HEK293T (cell line): ENCODE measurements at regions not wholly inside any gene's neighbourhood (a gene's known extent, or its start where the extent isn't known, plus 50 kb on each side); places are given as distances from the start of the nearest gene placed in this dataset.

ENCODE experiments used
- CTCF ChIA-PET: fragments of 350-600 bp; formaldehyde crosslinking; extraction: SDS; loops from one replicate; lab custom pipeline; 2021; ENCODE audit warnings: antibody characterized with exemption, inconsistent platforms; lab: Yijun Ruan, JAX
- POLR2A ChIA-PET: fragments of 350-600 bp; formaldehyde crosslinking; extraction: SDS; loops from one replicate; lab custom pipeline; 2020; ENCODE audit warnings: antibody characterized with exemption, inconsistent platforms; lab: Yijun Ruan, JAX
- DNase-seq: peaks from one replicate; pipeline ENCODE4 v3.0.0; 2012; ENCODE audit warnings: mixed read lengths; ENCODE audit errors: extremely low spot score
- ARNT ChIP-seq: fragments of 450-650 bp; IDR thresholded peaks from 2 replicates; pipeline ENCODE4 v1.6.1; 2017; ENCODE audit warnings: mild to moderate bottlenecking
- BHLHE40 ChIP-seq: fragments of 450-650 bp; IDR thresholded peaks from 2 replicates; pipeline ENCODE4 v1.6.1; 2016; ENCODE audit warnings: mild to moderate bottlenecking, moderate library complexity, borderline replicate concordance
- CTBP1 ChIP-seq: fragments of 450-650 bp; IDR thresholded peaks from 2 replicates; pipeline ENCODE4 v1.6.1; 2016; ENCODE audit warnings: borderline replicate concordance
- ELF4 ChIP-seq: fragments of 450-650 bp; IDR thresholded peaks from 2 replicates; pipeline ENCODE4 v1.6.1; 2017; ENCODE audit warnings: antibody characterized with exemption
- FOXA1 ChIP-seq: fragments of 450-650 bp; IDR thresholded peaks from 2 replicates; pipeline ENCODE4 v1.6.1; 2016; ENCODE audit warnings: mild to moderate bottlenecking
- FOXK2 ChIP-seq: fragments of 450-650 bp; IDR thresholded peaks from 2 replicates; pipeline ENCODE4 v1.6.1; 2016; ENCODE audit warnings: mild to moderate bottlenecking
- FOXM1 ChIP-seq: fragments of 450-650 bp; IDR thresholded peaks from 2 replicates; pipeline ENCODE4 v1.6.1; 2017; ENCODE audit warnings: mild to moderate bottlenecking, borderline replicate concordance
- HDGF ChIP-seq: fragments of 450-650 bp; IDR thresholded peaks from 2 replicates; pipeline ENCODE4 v1.6.1; 2017; ENCODE audit warnings: antibody characterized with exemption, borderline replicate concordance
- L3MBTL2 ChIP-seq: fragments of 450-650 bp; conservative IDR thresholded peaks from 2 replicates; pipeline ENCODE4 v1.6.1; 2016; ENCODE audit warnings: mild to moderate bottlenecking
- LEF1 ChIP-seq: fragments of 450-650 bp; IDR thresholded peaks from 2 replicates; pipeline ENCODE4 v1.6.1; 2017; ENCODE audit warnings: mild to moderate bottlenecking, borderline replicate concordance
- NFRKB ChIP-seq: fragments of 450-650 bp; IDR thresholded peaks from 2 replicates; pipeline ENCODE4 v1.6.1; 2016; ENCODE audit warnings: mild to moderate bottlenecking, moderate library complexity
- PKNOX1 ChIP-seq: fragments of 450-650 bp; IDR thresholded peaks from 2 replicates; pipeline ENCODE4 v1.6.1; 2016
- SP1 ChIP-seq: fragments of 450-650 bp; IDR thresholded peaks from 2 replicates; pipeline ENCODE4 v1.6.1; 2017
- SUZ12 ChIP-seq: fragments of 450-650 bp; IDR thresholded peaks from 2 replicates; pipeline ENCODE4 v1.6.1; 2016; ENCODE audit warnings: mild to moderate bottlenecking
- TARDBP ChIP-seq: fragments of 450-650 bp; IDR thresholded peaks from 2 replicates; pipeline ENCODE4 v1.6.1; 2016
- ZNF384 ChIP-seq: fragments of 450-650 bp; IDR thresholded peaks from 2 replicates; pipeline ENCODE4 v1.6.1; 2016

DNA sequence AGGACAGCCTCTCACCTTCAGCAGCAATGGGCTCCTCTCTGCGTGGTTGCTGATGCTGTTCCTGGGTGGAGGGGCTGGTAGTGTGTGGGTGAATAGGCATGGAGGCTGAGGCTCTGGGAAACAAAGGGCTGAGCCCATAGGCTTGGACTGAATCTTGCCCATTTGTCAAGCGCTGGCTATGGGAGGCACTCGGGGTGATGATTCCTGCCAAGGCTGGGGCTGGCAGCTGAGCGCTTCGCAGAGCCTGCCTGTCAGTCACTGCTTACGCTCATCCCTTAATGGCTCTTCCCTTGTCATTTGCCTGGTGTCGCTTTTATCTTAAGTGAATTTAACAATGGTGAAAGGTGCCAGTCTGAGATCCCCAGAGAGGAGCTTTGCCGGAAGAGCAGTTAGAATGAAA is 353.3 kb downstream of the PBX1 start:
- DNase-seq: no peak
- ChIA-PET POLR2A (no interaction called here), CTCF (no interaction called here)
- TF ChIP-seq ARNT (no peak), ZNF384 (no peak), SP1 (no peak), NFRKB (no peak)

DNA sequence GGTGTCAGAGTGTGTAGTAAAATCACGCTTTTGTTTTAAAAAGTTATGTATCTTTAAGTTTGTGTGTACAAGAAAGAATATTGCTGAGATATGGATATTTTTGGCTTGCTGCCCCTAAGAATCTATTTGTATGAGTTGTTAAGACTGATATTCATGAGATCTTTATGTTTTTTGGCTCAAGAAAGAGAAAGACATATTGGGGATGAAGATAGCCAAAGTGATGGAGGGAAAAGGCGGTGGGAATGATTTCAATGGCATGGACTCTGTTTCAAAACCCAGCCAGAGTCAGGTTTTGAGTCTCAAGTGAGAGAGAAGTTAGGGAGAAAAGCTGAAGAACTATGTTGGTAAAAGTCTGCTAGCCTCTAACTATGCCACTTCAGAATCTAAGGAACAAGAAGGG is 351.7 kb downstream of the PBX1 start:
- POLR2A ChIA-PET: no interaction called here

GRCh38 chr1:164907666-164908065 is 348.7 kb downstream of the PBX1 start:
- DNase-seq: no peak
- TF ChIP-seq NFRKB (no peak), TARDBP (no peak), L3MBTL2 (no peak), SP1 (no peak), ARNT (no peak), FOXA1 (no peak), BHLHE40 (no peak)
- ChIA-PET POLR2A (no interaction called here), CTCF (no interaction called here)

More for the DNA sequence above, 351.7 kb downstream of the PBX1 start:
- TF ChIP-seq FOXM1: no peak
- TF ChIP-seq ELF4: no peak
- TF ChIP-seq FOXK2: no peak
- no peak for TF ChIP-seq CTBP1
- TF ChIP-seq SP1: no peak
- no peak for TF ChIP-seq BHLHE40
- no peak for TF ChIP-seq ZNF384
- TF ChIP-seq FOXA1: no peak
- no peak for TF ChIP-seq TARDBP
- no peak for TF ChIP-seq L3MBTL2
- no peak for TF ChIP-seq LEF1
- no peak for TF ChIP-seq PKNOX1
- no peak for TF ChIP-seq NFRKB
- TF ChIP-seq ARNT: no peak
- TF ChIP-seq SUZ12: no peak
- TF ChIP-seq HDGF: no peak
- DNase-seq: no peak
- CTCF ChIA-PET: no interaction called here

GRCh38 chr1:164905869-164906268 is 346.9 kb downstream of the PBX1 start:
- CTCF ChIA-PET: no interaction called here
- no peak for TF ChIP-seq FOXA1
- TF ChIP-seq FOXM1: no peak
- TF ChIP-seq ELF4: no peak
- no peak for TF ChIP-seq FOXK2
- no peak for TF ChIP-seq NFRKB
- TF ChIP-seq BHLHE40: no peak
- no peak for TF ChIP-seq PKNOX1
- no peak for TF ChIP-seq HDGF
- TF ChIP-seq L3MBTL2: no peak
- no peak for TF ChIP-seq LEF1
- no peak for DNase-seq
- POLR2A ChIA-PET: no interaction called here

DNA sequence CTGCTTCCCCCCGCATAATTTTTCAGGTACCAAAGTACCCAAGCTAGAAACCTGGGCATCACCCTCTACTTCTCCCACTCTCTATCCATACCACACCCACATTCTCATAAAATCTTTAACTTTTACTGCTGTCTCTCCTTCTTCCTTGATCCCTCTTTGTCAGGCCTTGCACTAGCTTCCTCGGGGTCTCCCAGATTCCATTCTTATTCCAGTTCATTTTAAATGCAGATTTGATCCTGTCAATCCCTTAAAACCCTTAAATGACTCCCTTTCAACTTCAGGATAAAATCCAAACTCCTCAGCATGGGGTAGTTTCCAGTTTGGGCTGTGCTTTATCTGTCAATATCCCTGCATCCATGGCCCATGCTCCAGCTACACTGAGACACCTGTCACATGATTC is 343.5 kb downstream of the PBX1 start:
- CTCF ChIA-PET: interaction anchor here (0.8 kb wide), 1 partner anchor 227 kb away, joined by 7 read pairs; no protein-coding TSS in a partner anchor
- no peak for DNase-seq
- POLR2A ChIA-PET: no interaction called here
- no peak for TF ChIP-seq ELF4
- no peak for TF ChIP-seq CTBP1
- TF ChIP-seq ZNF384: no peak
- no peak for TF ChIP-seq TARDBP
- TF ChIP-seq HDGF: no peak
- no peak for TF ChIP-seq BHLHE40
- TF ChIP-seq LEF1: no peak
- TF ChIP-seq SP1: no peak
- TF ChIP-seq ARNT: no peak
